ENCODE measurements at regions not wholly inside any gene's neighbourhood (a gene's known extent, or its start where the extent isn't known, plus 50 kb on each side); places are given as distances from the start of the nearest gene placed in this dataset.
"Not testable (repeated sequence)": the region's sequence is repeated elsewhere in the genome, so short reads cannot be mapped to it uniquely, and the experiment has no call there.

DNA sequence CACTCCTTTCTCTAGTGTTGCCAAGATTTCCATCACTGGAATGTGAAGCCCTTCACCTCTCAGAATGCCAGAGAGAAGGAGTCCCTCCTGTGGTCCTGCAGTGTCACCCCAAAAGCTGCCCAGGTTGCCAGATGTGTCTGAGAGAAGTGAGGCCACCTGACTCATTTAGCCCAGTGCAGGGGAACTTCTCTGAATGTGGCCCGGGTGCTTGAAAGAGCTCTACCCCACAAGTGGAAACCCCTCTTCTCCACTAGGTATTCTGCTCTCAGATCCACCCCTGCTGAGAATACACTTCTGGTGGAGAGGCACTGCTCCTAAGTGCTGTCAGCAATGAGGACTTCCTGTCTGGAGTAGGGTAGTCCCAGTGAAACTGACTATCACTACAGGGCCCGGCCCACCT, 334.8 kb downstream of the ANAPC1 start:
- TF ChIP-seq, protein P1, sequence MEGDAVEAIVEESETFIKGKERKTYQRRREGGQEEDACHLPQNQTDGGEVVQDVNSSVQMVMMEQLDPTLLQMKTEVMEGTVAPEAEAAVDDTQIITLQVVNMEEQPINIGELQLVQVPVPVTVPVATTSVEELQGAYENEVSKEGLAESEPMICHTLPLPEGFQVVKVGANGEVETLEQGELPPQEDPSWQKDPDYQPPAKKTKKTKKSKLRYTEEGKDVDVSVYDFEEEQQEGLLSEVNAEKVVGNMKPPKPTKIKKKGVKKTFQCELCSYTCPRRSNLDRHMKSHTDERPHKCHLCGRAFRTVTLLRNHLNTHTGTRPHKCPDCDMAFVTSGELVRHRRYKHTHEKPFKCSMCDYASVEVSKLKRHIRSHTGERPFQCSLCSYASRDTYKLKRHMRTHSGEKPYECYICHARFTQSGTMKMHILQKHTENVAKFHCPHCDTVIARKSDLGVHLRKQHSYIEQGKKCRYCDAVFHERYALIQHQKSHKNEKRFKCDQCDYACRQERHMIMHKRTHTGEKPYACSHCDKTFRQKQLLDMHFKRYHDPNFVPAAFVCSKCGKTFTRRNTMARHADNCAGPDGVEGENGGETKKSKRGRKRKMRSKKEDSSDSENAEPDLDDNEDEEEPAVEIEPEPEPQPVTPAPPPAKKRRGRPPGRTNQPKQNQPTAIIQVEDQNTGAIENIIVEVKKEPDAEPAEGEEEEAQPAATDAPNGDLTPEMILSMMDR (conservative IDR thresholded peaks at IDR 0.05; ENCODE audit: low read depth, low read length) = not testable (repeated sequence)
- not testable (repeated sequence) for TF ChIP-seq EZH2phosphoT487 (IDR thresholded peaks at IDR 0.05; ENCODE audit: borderline replicate concordance, low read length)

Measured in PC-3 (cell line).